H1 (cell line): ENCODE measurements at regions not wholly inside any gene's neighbourhood (a gene's known extent, or its start where the extent isn't known, plus 50 kb on each side); places are given as distances from the start of the nearest gene placed in this dataset.

Experiments
- SIN3A ChIP-seq, 2 experiments: IDR thresholded peaks in 1 of 2; conservative IDR thresholded peaks in 1 of 2; 2 replicates each; pipeline ENCODE4 v1.6.1; 2011 to 2012; ENCODE audit warnings: low read length in 2 of 2, improper control_type of control experiment in 1 of 2, low read depth in 1 of 2, mild to moderate bottlenecking in 1 of 2
- YY1 ChIP-seq: IDR thresholded peaks from 2 replicates; pipeline ENCODE4 v1.6.1; 2011; ENCODE audit warnings: low read depth, mild to moderate bottlenecking, low read length

DNA sequence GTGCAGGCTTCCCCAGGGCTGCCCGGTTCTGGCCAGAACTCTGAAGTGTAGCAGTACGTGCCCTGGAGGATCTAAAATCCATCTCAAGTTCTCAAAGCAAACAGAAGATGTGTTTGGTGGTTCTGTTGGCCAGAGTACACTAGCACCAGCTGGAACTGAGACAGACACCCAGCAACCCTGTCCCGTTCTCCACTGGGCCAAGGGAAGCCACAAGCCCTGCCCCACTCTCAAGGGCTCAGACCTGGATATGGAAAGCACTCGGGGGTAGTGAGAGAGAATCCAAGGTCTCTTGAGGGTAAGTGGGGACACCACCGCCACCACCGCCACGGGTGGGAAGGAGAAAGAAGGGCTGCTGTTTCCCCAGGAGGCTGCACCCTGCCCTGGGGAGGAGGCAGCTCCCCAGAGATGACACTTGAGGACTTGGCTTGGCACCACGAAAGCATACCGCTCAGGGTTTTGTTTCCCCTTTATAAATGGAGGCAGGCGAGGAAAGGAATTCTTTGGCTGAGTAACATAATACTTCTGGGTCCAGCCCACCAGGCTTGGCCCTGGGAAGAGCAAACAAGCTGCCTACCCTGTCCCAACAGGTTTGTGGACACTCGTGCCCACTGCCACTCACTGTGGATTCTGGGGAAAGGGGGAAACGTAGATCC is 56.1 kb upstream of the POU2AF1 start (continued):
- TF ChIP-seq SIN3A (conservative IDR thresholded peaks at IDR 0.05 in 1 of 2, IDR thresholded peaks at IDR 0.05 in 1 of 2; ENCODE audit: low read depth in 1 of 2, low read length in 2 of 2) (no peak), YY1 (no peak)
